ENCODE measurements at regions not wholly inside any gene's neighbourhood (a gene's known extent, or its start where the extent isn't known, plus 50 kb on each side); places are given as distances from the start of the nearest gene placed in this dataset.

GRCh38 chr5:89583534-89583933 lies 700.5 kb upstream of the MEF2C start:
- Histone ChIP-seq H3K4me2 (ENCODE audit: low read length) (no peak overlapping the region), H3K9me3 (ENCODE audit: low read length) (no peaks in the 10 kb centered on the region), H4K20me1 (ENCODE audit: insufficient read depth, low read length) (no peaks in the 10 kb centered on the region), H2AFZ (ENCODE audit: low read length) (no peak overlapping the region), H3K9me2 (ENCODE audit: insufficient read depth, low read length) (no peaks in the 10 kb centered on the region), H3K79me2 (ENCODE audit: insufficient read depth, low read depth, low read length) (no peaks in the 10 kb centered on the region), H3K27ac (ENCODE audit: low read depth, low read length, poor library complexity, severe bottlenecking) (no peak overlapping the region), H3K4me3 (ENCODE audit: low read depth, low read length, poor library complexity, severe bottlenecking) (no peak overlapping the region), H3K36me3 (ENCODE audit: insufficient read depth, low read length) (no peaks in the 10 kb centered on the region), H3K4me1 (ENCODE audit: insufficient read depth, low read length, poor library complexity, severe bottlenecking) (no peaks in the 10 kb centered on the region)
- TF ChIP-seq, protein P1, sequence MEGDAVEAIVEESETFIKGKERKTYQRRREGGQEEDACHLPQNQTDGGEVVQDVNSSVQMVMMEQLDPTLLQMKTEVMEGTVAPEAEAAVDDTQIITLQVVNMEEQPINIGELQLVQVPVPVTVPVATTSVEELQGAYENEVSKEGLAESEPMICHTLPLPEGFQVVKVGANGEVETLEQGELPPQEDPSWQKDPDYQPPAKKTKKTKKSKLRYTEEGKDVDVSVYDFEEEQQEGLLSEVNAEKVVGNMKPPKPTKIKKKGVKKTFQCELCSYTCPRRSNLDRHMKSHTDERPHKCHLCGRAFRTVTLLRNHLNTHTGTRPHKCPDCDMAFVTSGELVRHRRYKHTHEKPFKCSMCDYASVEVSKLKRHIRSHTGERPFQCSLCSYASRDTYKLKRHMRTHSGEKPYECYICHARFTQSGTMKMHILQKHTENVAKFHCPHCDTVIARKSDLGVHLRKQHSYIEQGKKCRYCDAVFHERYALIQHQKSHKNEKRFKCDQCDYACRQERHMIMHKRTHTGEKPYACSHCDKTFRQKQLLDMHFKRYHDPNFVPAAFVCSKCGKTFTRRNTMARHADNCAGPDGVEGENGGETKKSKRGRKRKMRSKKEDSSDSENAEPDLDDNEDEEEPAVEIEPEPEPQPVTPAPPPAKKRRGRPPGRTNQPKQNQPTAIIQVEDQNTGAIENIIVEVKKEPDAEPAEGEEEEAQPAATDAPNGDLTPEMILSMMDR (conservative IDR thresholded peaks at IDR 0.05; ENCODE audit: low read length) = no peak
- TF ChIP-seq EZH2phosphoT487 (IDR thresholded peaks at IDR 0.05; ENCODE audit: borderline replicate concordance, low read depth, low read length) = no peak
- no TSS peak for BruUV-seq (replicated peaks)
- ChIA-PET CTCF (ENCODE audit: unreplicated experiment) (no interaction called here), POLR2A (interaction anchor here (0.6 kb wide), 1 partner anchor 174 kb away, joined by 3 read pairs; no protein-coding TSS in a partner anchor)
- no peak for DNase-seq (ENCODE audit: low spot score)
- intact Hi-C loops (cut with micrococcal nuclease; ENCODE audit: unreplicated experiment) = no loop called here

DNA sequence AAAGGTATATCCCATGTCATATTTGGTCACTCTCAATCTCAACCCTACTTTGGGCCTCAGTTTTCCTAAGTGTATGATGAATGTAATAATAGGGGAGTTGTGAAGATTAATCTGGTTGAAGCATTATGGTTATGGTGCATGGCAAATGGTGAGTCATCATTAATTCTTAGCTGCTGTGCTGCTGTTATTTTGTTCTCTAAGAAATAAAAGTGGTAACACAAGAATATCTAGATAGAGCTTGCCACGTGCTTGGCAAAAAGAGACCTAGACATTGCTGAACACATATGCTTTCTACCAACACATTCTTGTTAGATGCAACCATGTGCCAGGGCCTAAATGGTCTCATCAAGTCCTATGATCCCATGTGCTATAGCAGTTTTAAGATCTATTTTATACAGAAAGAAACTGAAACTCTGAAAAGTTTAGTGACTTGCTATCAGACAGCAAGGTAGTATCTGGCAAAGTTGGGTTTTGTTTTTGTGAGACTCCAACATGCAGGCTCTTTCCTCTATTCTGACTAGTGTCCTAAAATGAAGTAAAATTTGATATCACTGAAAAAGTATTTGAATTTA lies 699.9 kb upstream of the MEF2C start:
- no peaks in the 10 kb centered on the region for H3K36me3 ChIP-seq (ENCODE audit: insufficient read depth, low read length)
- H3K4me3 ChIP-seq (ENCODE audit: low read depth, low read length, poor library complexity, severe bottlenecking) = no peak overlapping the region
- no TSS peak for BruUV-seq (replicated peaks)
- no peaks in the 10 kb centered on the region for H3K79me2 ChIP-seq (ENCODE audit: insufficient read depth, low read depth, low read length)
- TF ChIP-seq, protein P1 (conservative IDR thresholded peaks at IDR 0.05; ENCODE audit: low read length) = no peak
- no peak for TF ChIP-seq EZH2phosphoT487 (IDR thresholded peaks at IDR 0.05; ENCODE audit: borderline replicate concordance, low read depth, low read length)
- H3K4me1 ChIP-seq (ENCODE audit: insufficient read depth, low read length, poor library complexity, severe bottlenecking) = no peaks in the 10 kb centered on the region
- intact Hi-C loops (cut with micrococcal nuclease; ENCODE audit: unreplicated experiment) = no loop called here
- no peaks in the 10 kb centered on the region for H3K9me3 ChIP-seq (ENCODE audit: low read length)
- DNase-seq (ENCODE audit: low spot score) = no peak
- POLR2A ChIA-PET = no interaction called here
- no peaks in the 10 kb centered on the region for H3K9me2 ChIP-seq (ENCODE audit: insufficient read depth, low read length)
- H2AFZ ChIP-seq (ENCODE audit: low read length) = no peak overlapping the region
- CTCF ChIA-PET (ENCODE audit: unreplicated experiment) = no interaction called here
- no peak overlapping the region for H3K27ac ChIP-seq (ENCODE audit: low read depth, low read length, poor library complexity, severe bottlenecking)
- no peak overlapping the region for H3K4me2 ChIP-seq (ENCODE audit: low read length)
- no peaks in the 10 kb centered on the region for H4K20me1 ChIP-seq (ENCODE audit: insufficient read depth, low read length)

DNA sequence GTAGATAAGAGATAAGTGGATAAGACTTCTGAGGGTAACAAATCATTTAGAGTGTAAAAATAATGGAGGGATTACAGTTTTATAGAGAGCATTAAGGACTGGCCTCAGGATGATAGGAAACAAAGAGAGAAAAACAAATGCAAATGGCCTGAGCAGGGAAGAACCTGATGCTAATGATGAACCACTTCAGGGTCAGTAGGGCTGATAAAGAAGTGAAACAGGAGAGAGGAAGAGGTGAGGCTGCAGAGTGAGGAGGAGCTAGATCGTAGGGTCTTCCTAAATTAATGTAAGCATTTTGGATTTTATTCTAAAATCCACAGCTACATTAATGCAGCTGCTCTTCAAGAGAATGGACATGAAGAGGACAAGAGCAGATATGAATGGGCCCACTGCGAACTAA lies 698.0 kb upstream of the MEF2C start:
- Histone ChIP-seq H3K27ac (ENCODE audit: low read depth, low read length, poor library complexity, severe bottlenecking) (no peak overlapping the region), H3K9me3 (ENCODE audit: low read length) (no peaks in the 10 kb centered on the region), H3K36me3 (ENCODE audit: insufficient read depth, low read length) (no peaks in the 10 kb centered on the region), H3K4me2 (ENCODE audit: low read length) (no peak overlapping the region), H3K9me2 (ENCODE audit: insufficient read depth, low read length) (no peaks in the 10 kb centered on the region), H4K20me1 (ENCODE audit: insufficient read depth, low read length) (no peaks in the 10 kb centered on the region), H3K4me3 (ENCODE audit: low read depth, low read length, poor library complexity, severe bottlenecking) (no peak overlapping the region), H2AFZ (ENCODE audit: low read length) (no peak overlapping the region), H3K79me2 (ENCODE audit: insufficient read depth, low read depth, low read length) (no peaks in the 10 kb centered on the region), H3K4me1 (ENCODE audit: insufficient read depth, low read length, poor library complexity, severe bottlenecking) (no peaks in the 10 kb centered on the region)
- ChIA-PET CTCF (ENCODE audit: unreplicated experiment) (no interaction called here), POLR2A (no interaction called here)
- intact Hi-C loops (cut with micrococcal nuclease; ENCODE audit: unreplicated experiment) = no loop called here
- no TSS peak for BruUV-seq (replicated peaks)
- DNase-seq (ENCODE audit: low spot score) = no peak
- TF ChIP-seq EZH2phosphoT487 (IDR thresholded peaks at IDR 0.05; ENCODE audit: borderline replicate concordance, low read depth, low read length) = no peak
- TF ChIP-seq, protein P1 (conservative IDR thresholded peaks at IDR 0.05; ENCODE audit: low read length) = no peak

Measured in OCI-LY7 (cell line).